ENCODE measurements at regions not wholly inside any gene's neighbourhood (a gene's known extent, or its start where the extent isn't known, plus 50 kb on each side); places are given as distances from the start of the nearest gene placed in this dataset.
A peak's percentile ranks its signal among the peaks of the same experiment; 100 is the strongest.

DNA sequence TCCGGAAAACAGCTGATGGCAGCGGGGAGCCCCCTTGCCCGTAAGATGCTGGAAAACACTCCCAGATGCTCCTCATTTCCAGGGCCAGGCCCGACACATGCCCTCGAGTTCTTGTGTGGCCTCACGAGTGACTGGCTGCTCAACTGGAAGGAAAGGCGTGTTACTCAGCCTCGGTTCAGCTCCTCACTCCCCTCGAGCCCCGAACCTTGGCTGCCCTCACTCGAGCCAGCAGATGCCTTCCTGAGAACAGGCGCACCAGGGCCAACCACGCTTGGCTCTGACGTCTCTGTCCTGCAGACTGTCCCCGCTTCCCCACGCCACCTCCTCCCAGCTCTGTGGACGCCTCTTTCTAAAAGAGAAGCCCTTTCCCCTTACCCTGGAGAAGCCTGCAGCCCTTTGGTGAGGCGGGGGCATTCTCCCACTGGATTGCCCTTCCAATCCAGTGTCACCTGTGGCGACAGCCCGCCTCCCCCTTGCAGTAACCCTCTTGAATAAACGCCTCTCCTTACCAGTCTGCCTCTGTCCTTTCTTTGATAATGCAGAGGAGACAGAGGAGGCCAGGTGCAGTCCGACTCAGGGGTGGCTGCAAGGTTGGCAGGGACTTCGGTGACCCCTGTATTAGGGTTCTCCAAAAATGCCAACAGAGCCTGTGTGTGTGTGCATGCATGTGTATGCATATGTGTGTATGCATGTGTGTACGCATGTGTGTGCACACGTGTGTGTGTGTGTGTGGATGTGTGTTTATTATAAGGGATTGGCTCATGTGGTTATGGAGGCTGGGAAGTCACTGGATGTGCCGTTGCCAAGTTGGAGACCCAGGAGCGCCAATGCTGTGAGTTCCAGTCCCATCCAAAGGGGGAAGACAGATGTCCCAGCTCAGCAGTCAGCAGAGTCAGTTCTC lies 166.3 kb downstream of the KIF26A start:
- H3K4me1 ChIP-seq (replicated peaks in 1 of 2) = peaks cover 0 to 6% of the 10 kb centered on the region in 2 donors
- TF ChIP-seq POLR2A (IDR thresholded peaks at IDR 0.05) = no peak
- TF ChIP-seq, protein P1, sequence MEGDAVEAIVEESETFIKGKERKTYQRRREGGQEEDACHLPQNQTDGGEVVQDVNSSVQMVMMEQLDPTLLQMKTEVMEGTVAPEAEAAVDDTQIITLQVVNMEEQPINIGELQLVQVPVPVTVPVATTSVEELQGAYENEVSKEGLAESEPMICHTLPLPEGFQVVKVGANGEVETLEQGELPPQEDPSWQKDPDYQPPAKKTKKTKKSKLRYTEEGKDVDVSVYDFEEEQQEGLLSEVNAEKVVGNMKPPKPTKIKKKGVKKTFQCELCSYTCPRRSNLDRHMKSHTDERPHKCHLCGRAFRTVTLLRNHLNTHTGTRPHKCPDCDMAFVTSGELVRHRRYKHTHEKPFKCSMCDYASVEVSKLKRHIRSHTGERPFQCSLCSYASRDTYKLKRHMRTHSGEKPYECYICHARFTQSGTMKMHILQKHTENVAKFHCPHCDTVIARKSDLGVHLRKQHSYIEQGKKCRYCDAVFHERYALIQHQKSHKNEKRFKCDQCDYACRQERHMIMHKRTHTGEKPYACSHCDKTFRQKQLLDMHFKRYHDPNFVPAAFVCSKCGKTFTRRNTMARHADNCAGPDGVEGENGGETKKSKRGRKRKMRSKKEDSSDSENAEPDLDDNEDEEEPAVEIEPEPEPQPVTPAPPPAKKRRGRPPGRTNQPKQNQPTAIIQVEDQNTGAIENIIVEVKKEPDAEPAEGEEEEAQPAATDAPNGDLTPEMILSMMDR (IDR thresholded peaks at IDR 0.05) = no peak
- H3K36me3 ChIP-seq (replicated peaks in 1 of 2) = no peaks in the 10 kb centered on the region
- no peaks in the 10 kb centered on the region for H3K9me3 ChIP-seq (replicated peaks in 1 of 3)
- intact Hi-C loops (cut with DNase I) = no loop called here
- no peaks in the 10 kb centered on the region for H3K27me3 ChIP-seq
- DNase-seq = peak in 1 of 7 donors; percentile 2
- no peak overlapping the region for H3K27ac ChIP-seq
- H3K4me3 ChIP-seq = no peak overlapping the region
- WGBS, 4 donors = 77 to 82% (median 82%) methylated on average over 27 of the region's 27 CpGs

DNA sequence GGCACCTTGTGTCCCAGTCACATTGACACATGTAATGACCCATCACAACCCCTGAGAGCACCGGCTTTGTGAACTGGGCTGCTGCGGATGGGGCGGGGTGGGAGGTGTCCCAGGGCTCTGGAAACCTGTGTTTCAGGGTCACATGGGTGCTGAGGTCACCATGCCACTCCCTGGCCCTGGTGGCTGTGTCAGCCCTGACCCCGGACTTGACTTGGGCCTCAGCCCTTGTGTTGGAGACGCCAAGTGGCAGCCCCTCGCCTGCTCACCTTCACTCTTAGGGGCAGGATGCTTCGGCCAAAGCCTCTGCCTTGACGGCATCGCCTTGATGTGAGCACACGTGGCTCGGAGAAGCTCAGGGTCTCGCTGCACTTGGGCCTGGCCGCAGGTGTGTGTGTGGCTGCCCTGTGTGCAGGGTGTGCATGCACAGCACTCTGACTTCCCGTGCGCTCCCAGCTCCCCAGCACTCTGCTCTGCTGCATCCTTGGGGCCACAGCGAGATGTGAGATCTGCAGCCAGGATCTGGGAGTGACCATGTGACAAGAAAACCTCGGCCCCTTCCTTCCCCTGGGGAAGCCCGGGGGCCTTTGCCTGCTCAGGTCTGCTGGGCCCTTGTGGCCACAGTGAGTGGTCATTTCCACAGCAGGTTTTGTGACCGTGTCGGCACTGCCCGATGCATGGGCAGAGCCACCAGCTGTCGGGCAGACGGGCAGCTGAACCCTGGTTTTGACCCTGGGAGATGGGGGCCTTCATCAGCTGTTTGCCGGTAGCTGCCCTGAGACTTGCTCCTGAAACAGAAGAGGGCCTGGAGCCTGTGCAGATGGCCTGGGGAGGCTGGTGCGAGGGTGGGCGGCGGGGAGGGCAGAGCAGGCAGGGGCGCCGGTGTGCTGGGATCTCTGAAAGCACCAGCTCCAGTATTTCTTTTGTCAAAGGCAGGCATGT lies 167.4 kb downstream of the KIF26A start:
- H3K27me3 ChIP-seq = no peaks in the 10 kb centered on the region
- H3K9me3 ChIP-seq (replicated peaks in 1 of 3) = no peaks in the 10 kb centered on the region
- H3K4me3 ChIP-seq = no peak overlapping the region
- no peaks in the 10 kb centered on the region for H3K36me3 ChIP-seq (replicated peaks in 1 of 2)
- H3K4me1 ChIP-seq (replicated peaks in 1 of 2) = peaks cover 0 to 6% of the 10 kb centered on the region in 2 donors
- TF ChIP-seq, protein P1 (IDR thresholded peaks at IDR 0.05) = no peak
- no peak for TF ChIP-seq POLR2A (IDR thresholded peaks at IDR 0.05)
- H3K27ac ChIP-seq = no peak overlapping the region
- peak in 2 of 7 donors; percentile 4 to 5 for DNase-seq
- 86 to 91% (median 89%) methylated on average over 5 to 29 of the region's 29 CpGs for WGBS, 4 donors
- intact Hi-C loops (cut with DNase I) = no loop called here

DNA sequence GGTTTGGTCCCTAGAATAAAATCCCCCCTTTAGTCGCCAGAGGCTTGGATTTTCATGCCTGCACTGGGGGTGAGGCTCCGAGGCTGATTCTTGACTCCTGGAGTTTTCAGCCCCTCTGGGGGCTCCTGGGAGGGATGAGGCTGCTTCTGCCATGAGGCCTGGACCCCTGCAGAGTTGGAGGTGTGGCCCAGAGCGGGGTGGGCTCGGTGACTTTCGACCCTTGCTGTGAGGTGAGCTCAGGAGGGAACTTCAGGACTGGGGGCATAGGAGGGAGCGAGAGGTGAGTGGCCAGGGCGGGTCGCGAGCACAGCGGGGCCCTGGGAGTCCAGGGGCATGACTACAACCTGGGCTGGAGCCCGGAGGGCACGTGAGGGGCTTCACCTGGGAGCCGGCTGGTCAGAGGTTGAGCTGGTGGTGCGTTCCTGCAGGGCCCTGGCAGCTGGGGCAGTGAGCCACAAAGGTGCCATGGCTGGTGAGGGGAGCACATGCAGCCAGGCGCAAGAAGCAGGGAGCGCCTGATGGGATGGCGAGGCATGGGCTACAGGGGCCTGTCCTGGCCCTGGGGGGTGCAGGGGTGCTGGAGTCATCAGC lies 168.2 kb downstream of the KIF26A start:
- H3K27ac ChIP-seq = no peak overlapping the region
- no peaks in the 10 kb centered on the region for H3K36me3 ChIP-seq (replicated peaks in 1 of 2)
- intact Hi-C loops (cut with DNase I) = no loop called here
- peaks cover 0 to 6% of the 10 kb centered on the region in 2 donors for H3K4me1 ChIP-seq (replicated peaks in 1 of 2)
- WGBS, 4 donors = 81 to 87% (median 84%) methylated on average over 3 to 17 of the region's 17 CpGs
- DNase-seq = peak in 1 of 7 donors; percentile 8
- no peaks in the 10 kb centered on the region for H3K9me3 ChIP-seq (replicated peaks in 1 of 3)
- no peak overlapping the region for H3K4me3 ChIP-seq
- TF ChIP-seq, protein P1 (IDR thresholded peaks at IDR 0.05) = no peak
- no peak for TF ChIP-seq POLR2A (IDR thresholded peaks at IDR 0.05)
- H3K27me3 ChIP-seq = no peaks in the 10 kb centered on the region

DNA sequence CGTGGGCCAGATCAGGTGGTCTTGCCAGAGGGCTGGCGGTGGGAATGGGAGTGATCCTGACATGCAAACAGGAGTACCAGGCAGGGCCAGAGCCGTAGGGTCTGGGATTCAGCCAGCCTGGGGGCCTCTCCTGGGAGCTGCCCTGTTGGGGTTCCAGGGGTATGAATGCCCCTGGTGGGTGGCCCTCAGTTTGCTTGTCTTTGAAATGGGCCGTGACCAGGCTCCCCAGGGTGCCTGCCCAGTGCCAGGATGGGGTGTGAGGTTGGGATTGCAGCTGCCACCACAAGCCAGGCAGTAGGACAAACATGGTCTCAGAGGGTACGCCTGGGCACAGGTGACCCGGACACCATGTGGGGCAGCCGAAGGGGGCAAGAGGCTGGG lies 168.8 kb downstream of the KIF26A start:
- DNase-seq = peak in 1 of 7 donors; percentile 8
- 82 to 100% (median 92%) methylated on average over 3 to 7 of the region's 7 CpGs for WGBS, 4 donors
- H3K9me3 ChIP-seq (replicated peaks in 1 of 3) = no peaks in the 10 kb centered on the region

More for the DNA sequence above, 168.8 kb downstream of the KIF26A start:
- TF ChIP-seq POLR2A (IDR thresholded peaks at IDR 0.05) = no peak
- TF ChIP-seq, protein P1 (IDR thresholded peaks at IDR 0.05) = no peak
- intact Hi-C loops (cut with DNase I) = no loop called here
- Histone ChIP-seq H3K27me3 (no peaks in the 10 kb centered on the region), H3K27ac (no peak overlapping the region), H3K4me1 (replicated peaks in 1 of 2) (peaks cover 0 to 6% of the 10 kb centered on the region in 2 donors), H3K4me3 (no peak overlapping the region), H3K36me3 (replicated peaks in 1 of 2) (no peaks in the 10 kb centered on the region)

All from adrenal gland (tissue), 9 donors.